Keratinocyte (primary cell): ENCODE measurements at regions not wholly inside any gene's neighbourhood (a gene's known extent, or its start where the extent isn't known, plus 50 kb on each side); places are given as distances from the start of the nearest gene placed in this dataset.

Source experiments
- DNase-seq: peaks from one replicate; pipeline ENCODE4 v3.0.0-alpha.2; 2011; ENCODE audit warnings: low read depth, missing footprints, low spot score
- FAIRE-seq: peaks from 2 replicates; lab custom pipeline; 2011; peaks lifted over from hg19 to GRCh38; lab: Jason Lieb, UNC
- H2AFZ ChIP-seq: 2 replicates; pipeline ENCODE4 v1.6.0; 2012; ENCODE audit warnings: low read length, control low read depth, inconsistent platforms; ENCODE audit not compliant: control insufficient read depth
- H3K27ac ChIP-seq: 2 replicates; pipeline ENCODE4 v1.5.1; 2011; ENCODE audit warnings: low read length; ENCODE audit not compliant: control insufficient read depth, insufficient read depth
- H3K27me3 ChIP-seq: 3 replicates; pipeline ENCODE4 v1.6.0; 2011; ENCODE audit warnings: low read length; ENCODE audit not compliant: control insufficient read depth, insufficient read depth; ENCODE audit errors: extremely low read depth
- H3K36me3 ChIP-seq, 2 experiments: 2 replicates in 1 of 2; 3 replicates in 1 of 2; pipeline ENCODE4 v1.5.1; 2011; ENCODE audit warnings: low read length in 2 of 2, mild to moderate bottlenecking in 1 of 2; ENCODE audit not compliant: control insufficient read depth in 2 of 2, insufficient read depth in 2 of 2; ENCODE audit errors: extremely low read depth in 1 of 2
- H3K4me1 ChIP-seq: 3 replicates; pipeline ENCODE4 v1.5.1; 2011; ENCODE audit warnings: low read length; ENCODE audit not compliant: control insufficient read depth, insufficient read depth; ENCODE audit errors: extremely low read depth
- H3K4me2 ChIP-seq: 3 replicates; pipeline ENCODE4 v1.6.0; 2011; ENCODE audit warnings: low read depth, low read length; ENCODE audit not compliant: control insufficient read depth, insufficient read depth; ENCODE audit errors: extremely low read depth
- H3K4me3 ChIP-seq, 3 experiments: fragments of 200-600 bp in 1 of 3; sonication (generic) in 1 of 3; 2 replicates in 2 of 3; 3 replicates in 1 of 3; pipeline ENCODE4 v1.5.1; 2011 to 2016; ENCODE audit warnings: low read length in 3 of 3, mild to moderate bottlenecking in 3 of 3, control low read depth in 2 of 3, inconsistent platforms in 1 of 3, low read depth in 1 of 3, mixed read lengths in 1 of 3, mixed run types in 1 of 3, moderate library complexity in 1 of 3; ENCODE audit not compliant: control insufficient read depth in 2 of 3, insufficient read depth in 2 of 3; ENCODE audit errors: extremely low read depth in 1 of 3
- H3K79me2 ChIP-seq: 2 replicates; pipeline ENCODE4 v1.6.0; 2012; ENCODE audit warnings: low read length; ENCODE audit not compliant: control insufficient read depth, insufficient read depth
- H3K9ac ChIP-seq: 3 replicates; pipeline ENCODE4 v1.6.0; 2011; ENCODE audit warnings: low read length; ENCODE audit not compliant: control insufficient read depth, insufficient read depth; ENCODE audit errors: extremely low read depth
- H3K9me1 ChIP-seq: 3 replicates; pipeline ENCODE4 v1.6.0; 2011; ENCODE audit warnings: low read length; ENCODE audit not compliant: control insufficient read depth, insufficient read depth; ENCODE audit errors: extremely low read depth
- H3K9me3 ChIP-seq: 2 replicates; pipeline ENCODE4 v1.5.1; 2012; ENCODE audit warnings: low read depth, low read length; ENCODE audit not compliant: control insufficient read depth
- H4K20me1 ChIP-seq: 3 replicates; pipeline ENCODE4 v1.6.0; 2011; ENCODE audit warnings: low read length; ENCODE audit not compliant: control insufficient read depth, insufficient read depth; ENCODE audit errors: extremely low read depth
- CTCF ChIP-seq, 3 experiments: IDR thresholded peaks in 1 of 3; conservative IDR thresholded peaks in 1 of 3; optimal IDR thresholded peaks in 1 of 3; 2 replicates in 2 of 3; 3 replicates in 1 of 3; pipeline versions ENCODE3 to v1.5.1; 2011; ENCODE audit warnings: low read length in 3 of 3, mild to moderate bottlenecking in 3 of 3, moderate library complexity in 2 of 3, control low read depth in 1 of 3, inconsistent platforms in 1 of 3; ENCODE audit not compliant: insufficient read depth in 2 of 3; ENCODE audit errors: extremely low read depth in 1 of 3
- EZH2 ChIP-seq: IDR thresholded peaks from one replicate; pipeline ENCODE4 v1.6.1; 2012; ENCODE audit warnings: inconsistent platforms, mild to moderate bottlenecking, low read length, moderate library complexity
- dilution Hi-C: fragments of 300-500 bp; cut with MboI; formaldehyde crosslinking; loops from one replicate; pipeline ENCODE4 v1.7.0; 2020; ENCODE audit warnings: low sequenced_read_pairs; ENCODE audit not compliant: extremely low pct_ligation_motif_present

- TF ChIP-seq EZH2 (no peak), CTCF (optimal IDR thresholded peaks at IDR 0.05 in 1 of 3, IDR thresholded peaks at IDR 0.05 in 1 of 3, conservative IDR thresholded peaks at IDR 0.05 in 1 of 3; ENCODE audit: extremely low read depth in 1 of 3, insufficient read depth in 2 of 3, low read length in 3 of 3) (no peak)
- DNase-seq: no peak
- Histone ChIP-seq H3K79me2 (no peaks in the 10 kb centered on the region), H3K4me2 (no peak overlapping the region), H3K4me1 (peaks cover 5% of the 10 kb centered on the region), H2AFZ (no peak overlapping the region), H3K27me3 (no peaks in the 10 kb centered on the region), H3K9ac (no peak overlapping the region), H3K9me1 (no peaks in the 10 kb centered on the region), H3K9me3 (no peaks in the 10 kb centered on the region), H4K20me1 (no peaks in the 10 kb centered on the region), H3K4me3 (no peak overlapping the region), H3K27ac (no peak overlapping the region), H3K36me3 (no peaks in the 10 kb centered on the region)
- FAIRE-seq: no peak
- dilution Hi-C loops: no loop called here
Observed at GRCh38 chr6:1028723-1029122, 283.2 kb upstream of the FOXQ1 start.

GRCh38 chr6:1027795-1028569 is 283.9 kb upstream of the FOXQ1 start:
- Histone ChIP-seq H4K20me1 (no peaks in the 10 kb centered on the region), H3K9me1 (no peaks in the 10 kb centered on the region), H3K4me1 (peaks cover 5% of the 10 kb centered on the region), H3K9ac (no peak overlapping the region), H3K4me3 (no peak overlapping the region), H3K36me3 (no peaks in the 10 kb centered on the region), H3K27me3 (no peaks in the 10 kb centered on the region), H3K79me2 (no peaks in the 10 kb centered on the region), H3K9me3 (no peaks in the 10 kb centered on the region), H3K27ac (no peak overlapping the region), H2AFZ (no peak overlapping the region), H3K4me2 (no peak overlapping the region)
- dilution Hi-C loops: no loop called here
- DNase-seq: no peak
- TF ChIP-seq EZH2 (no peak), CTCF (optimal IDR thresholded peaks at IDR 0.05 in 1 of 3, IDR thresholded peaks at IDR 0.05 in 1 of 3, conservative IDR thresholded peaks at IDR 0.05 in 1 of 3; ENCODE audit: extremely low read depth in 1 of 3, insufficient read depth in 2 of 3, low read length in 3 of 3) (no peak)
- peak; percentile 26 for FAIRE-seq
